ENCODE measurements at regions not wholly inside any gene's neighbourhood (a gene's known extent, or its start where the extent isn't known, plus 50 kb on each side); places are given as distances from the start of the nearest gene placed in this dataset.

- H3K14ac ChIP-seq (replicated peaks; ENCODE audit: low read depth, low read length) = no peak overlapping the region
- intact Hi-C loops (cut with micrococcal nuclease) (no loop called here), in situ Hi-C loops (cut with MboI; ENCODE audit: low sequenced_read_pairs) (no loop called here), dilution Hi-C loops (cut with HindIII; ENCODE audit: low sequenced_read_pairs, unreplicated experiment) (no loop called here)
- no peak overlapping the region for H3K4me2 ChIP-seq (ENCODE audit: low read depth, low read length)
- no peak overlapping the region for H4K91ac ChIP-seq (ENCODE audit: insufficient read depth, low read depth, low read length)
- no peak overlapping the region for H3K23ac ChIP-seq (ENCODE audit: low read depth, low read length)
- CTCF ChIA-PET = interaction anchor here (0.6 kb wide), 1 partner anchor 176 kb away, joined by 4 read pairs; no protein-coding TSS in a partner anchor
- H3K4me1 ChIP-seq (ENCODE audit: control insufficient read depth, insufficient read depth, low read length) = no peaks in the 10 kb centered on the region
- no peak overlapping the region for H3K56ac ChIP-seq (ENCODE audit: extremely low read depth, insufficient read depth, low read length)
- H2BK120ac ChIP-seq (ENCODE audit: low read depth, low read length) = no peak overlapping the region
- H2AK5ac ChIP-seq (ENCODE audit: low read depth, low read length) = no peak overlapping the region
- no peak for TF ChIP-seq RAD21 (IDR thresholded peaks at IDR 0.05; ENCODE audit: low read length)
- H2BK5ac ChIP-seq (ENCODE audit: low read depth, low read length, poor library complexity, severe bottlenecking) = no peak overlapping the region
- no peak overlapping the region for H3K9ac ChIP-seq (ENCODE audit: low read depth, low read length)
- no CpG with 5 or more reads among the region's 3 CpGs for WGBS, 2 experiments (ENCODE audit: extremely low coverage in 2 of 2, insufficient read length in 1 of 2)
- DNase-seq = peak; percentile 24
- no peaks in the 10 kb centered on the region for H3K27me3 ChIP-seq (ENCODE audit: control insufficient read depth, insufficient read depth, low read length)
- H3K18ac ChIP-seq (ENCODE audit: low read depth, low read length) = no peak overlapping the region
- H4K8ac ChIP-seq (ENCODE audit: low read depth in 2 of 2, low read length in 2 of 2) = no peak overlapping the region
- no peaks in the 10 kb centered on the region for H3K9me1 ChIP-seq (ENCODE audit: insufficient read depth, low read length)
- H3K4me3 ChIP-seq (ENCODE audit: insufficient read depth, low read depth, low read length) = no peak overlapping the region
- H2BK15ac ChIP-seq (ENCODE audit: low read depth, low read length) = no peak overlapping the region
- H3K9me3 ChIP-seq (ENCODE audit: control insufficient read depth, insufficient read depth, low read length) = peaks cover 3% of the 10 kb centered on the region; the same call in 1 of the 2 replicates
- no peak overlapping the region for H2AFZ ChIP-seq (replicated peaks; ENCODE audit: low read length, poor library complexity)
- H4K20me1 ChIP-seq (ENCODE audit: insufficient read depth, low read length) = no peaks in the 10 kb centered on the region
- no peak overlapping the region for H2BK20ac ChIP-seq (ENCODE audit: low read depth, low read length)
- H3K4ac ChIP-seq (ENCODE audit: low read depth, low read length) = no peak overlapping the region
- H3K79me1 ChIP-seq (ENCODE audit: low read depth in 1 of 2, low read length in 2 of 2) = no peaks in the 10 kb centered on the region
- no peak for ATAC-seq (ENCODE audit: low read depth)
- POLR2A ChIA-PET (ENCODE audit: unreplicated experiment) = no interaction called here
- H2AK9ac ChIP-seq (replicated peaks; ENCODE audit: low read depth, low read length, poor library complexity) = no peak overlapping the region
- no peak overlapping the region for H4K5ac ChIP-seq (ENCODE audit: low read depth, low read length)
- H3K27ac ChIP-seq (ENCODE audit: insufficient read depth, low read length) = no peak overlapping the region
- H3K36me3 ChIP-seq (ENCODE audit: control insufficient read depth, insufficient read depth, low read length) = no peaks in the 10 kb centered on the region
- no TSS peak for BruUV-seq (replicated peaks)
Measured at GRCh38 chr10:36455526-36456133, 669.8 kb upstream of the ANKRD30A start.

Measured in IMR-90 (cell line).